HUDEP-2 (cell line): ENCODE measurements at regions not wholly inside any gene's neighbourhood (a gene's known extent, or its start where the extent isn't known, plus 50 kb on each side); places are given as distances from the start of the nearest gene placed in this dataset.
A peak's percentile ranks its signal among the peaks of the same experiment; 100 is the strongest.

ENCODE experiments used
- DNase-seq, 76 experiments: peaks; one replicate each; lab custom pipeline; 2025; ENCODE audit not compliant: unreplicated experiment in 76 of 76; lab: John Stamatoyannopoulos, UW

- peak in 1 of 76 experiments; percentile 1 for DNase-seq
These were observed 533.3 kb downstream of the OMA1 start for GRCh38 chr1:58013237-58013636.

GRCh38 chr1:58011978-58012377 lies 534.5 kb downstream of the OMA1 start:
- no peak for DNase-seq

GRCh38 chr1:58006421-58007046 lies 540.0 kb downstream of the OMA1 start:
- DNase-seq = no peak

- DNase-seq = no peak
These were observed 541.3 kb downstream of the OMA1 start for GRCh38 chr1:58005212-58005611.

DNA sequence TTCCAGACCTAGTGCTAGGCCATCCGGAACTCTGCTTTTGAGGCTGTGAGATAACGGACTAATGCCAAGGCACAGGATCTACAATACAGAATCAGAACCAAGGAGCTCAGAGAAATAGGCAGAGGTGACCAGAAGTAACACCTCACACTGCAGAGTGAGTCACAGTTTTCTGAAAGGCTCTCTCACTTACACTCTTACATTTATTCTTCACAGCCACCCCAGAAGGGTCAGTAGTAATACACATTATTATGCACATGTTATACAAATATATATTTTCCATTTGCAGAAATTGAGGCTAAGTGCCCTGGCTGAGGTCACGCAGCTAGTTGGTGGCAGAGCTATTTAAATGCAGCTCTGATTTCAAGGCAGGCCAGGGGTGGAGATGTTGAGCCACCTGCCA lies 542.5 kb downstream of the OMA1 start:
- DNase-seq = no peak

DNA sequence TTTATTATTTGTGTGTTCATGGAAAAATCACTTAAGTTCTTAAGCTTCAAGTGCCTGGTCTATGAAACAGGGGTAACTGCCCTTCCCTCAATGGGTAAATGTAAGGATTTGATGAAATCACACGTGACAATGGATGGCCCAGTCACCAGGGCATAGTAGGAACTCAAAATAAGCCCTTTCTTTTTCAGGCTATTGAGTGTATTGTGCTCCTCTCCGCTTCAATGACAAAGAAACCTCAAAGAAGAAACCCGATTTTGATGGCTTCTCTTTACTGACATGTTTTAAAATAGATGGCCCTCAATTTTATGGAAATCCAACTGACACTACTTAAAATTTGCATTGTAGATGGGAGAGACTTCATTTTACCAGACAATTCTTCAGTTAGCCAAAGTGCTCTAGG lies 543.5 kb downstream of the OMA1 start:
- DNase-seq = no peak

DNA sequence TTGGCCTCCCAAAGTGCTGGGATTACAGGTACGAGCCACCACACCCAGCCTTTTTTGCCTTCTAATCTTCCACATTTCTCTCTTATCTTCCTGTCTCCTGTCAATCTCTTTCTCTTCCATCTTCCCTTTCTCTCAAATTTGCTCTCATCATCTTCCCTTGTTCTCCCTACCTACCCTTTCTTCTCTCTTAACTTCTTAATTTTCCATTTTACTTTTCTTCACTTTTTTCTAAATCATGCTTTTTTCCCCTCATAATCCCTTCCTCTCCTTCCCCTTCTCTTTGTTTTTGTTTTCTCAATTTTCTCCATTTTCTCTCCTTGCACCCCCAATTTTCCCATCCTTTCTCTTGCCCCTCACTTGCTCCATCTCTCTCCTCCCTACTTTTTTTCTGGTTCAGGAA lies 545.7 kb downstream of the OMA1 start:
- DNase-seq = no peak

GRCh38 chr1:58000116-58000515 lies 546.4 kb downstream of the OMA1 start:
- DNase-seq = no peak

- no peak for DNase-seq
These were observed 550.1 kb downstream of the OMA1 start for GRCh38 chr1:57996400-57996799.

GRCh38 chr1:57991289-57991688 lies 555.2 kb downstream of the OMA1 start:
- DNase-seq = no peak

- no peak for DNase-seq
These were observed 556.6 kb downstream of the OMA1 start for GRCh38 chr1:57989877-57990276.

DNA sequence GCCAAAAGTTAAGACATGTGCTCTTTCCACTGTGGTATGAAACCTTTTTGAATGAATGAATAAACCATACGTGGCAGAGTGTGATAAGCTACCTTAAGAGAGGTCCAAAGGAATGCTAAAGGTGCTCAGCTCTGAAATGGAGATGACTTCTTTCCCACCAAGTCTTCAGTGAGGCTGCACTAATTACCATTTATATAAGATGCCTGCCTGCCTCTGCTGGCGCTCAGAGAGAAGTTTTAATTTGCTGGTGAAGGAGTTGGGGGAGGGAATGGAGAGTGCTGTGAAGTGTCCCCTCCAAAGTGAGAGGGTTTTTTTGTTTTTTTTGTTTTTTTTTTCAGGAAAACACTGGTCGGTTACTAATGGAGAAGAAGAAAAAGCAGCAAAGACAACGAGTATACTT lies 559.0 kb downstream of the OMA1 start:
- no peak for DNase-seq

GRCh38 chr1:57986432-57986831 lies 560.1 kb downstream of the OMA1 start:
- DNase-seq = no peak

- no peak for DNase-seq
These were observed 560.4 kb upstream of the DAB1 start for GRCh38 chr1:57984277-57984676.

DNA sequence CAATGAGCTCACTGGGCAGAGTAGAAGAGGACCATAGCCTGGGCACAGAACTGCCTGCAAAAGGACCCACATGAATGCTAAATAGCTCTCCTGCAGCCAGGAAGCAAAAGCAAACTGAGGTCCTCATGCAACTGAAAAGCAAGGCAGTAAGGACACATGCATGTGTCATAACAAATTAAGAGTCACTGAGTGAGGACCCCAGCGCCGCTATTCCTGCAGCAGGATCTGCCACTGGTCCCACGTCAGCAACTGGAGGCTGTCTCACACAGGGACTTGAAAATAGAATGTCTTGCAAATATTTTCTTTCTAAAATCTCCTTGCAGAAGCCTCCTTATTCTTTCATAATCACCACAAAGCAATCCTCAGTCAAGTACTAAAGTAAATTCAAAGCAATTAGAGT lies 559.6 kb upstream of the DAB1 start:
- no peak for DNase-seq

GRCh38 chr1:57982852-57983251 lies 559.0 kb upstream of the DAB1 start:
- no peak for DNase-seq

DNA sequence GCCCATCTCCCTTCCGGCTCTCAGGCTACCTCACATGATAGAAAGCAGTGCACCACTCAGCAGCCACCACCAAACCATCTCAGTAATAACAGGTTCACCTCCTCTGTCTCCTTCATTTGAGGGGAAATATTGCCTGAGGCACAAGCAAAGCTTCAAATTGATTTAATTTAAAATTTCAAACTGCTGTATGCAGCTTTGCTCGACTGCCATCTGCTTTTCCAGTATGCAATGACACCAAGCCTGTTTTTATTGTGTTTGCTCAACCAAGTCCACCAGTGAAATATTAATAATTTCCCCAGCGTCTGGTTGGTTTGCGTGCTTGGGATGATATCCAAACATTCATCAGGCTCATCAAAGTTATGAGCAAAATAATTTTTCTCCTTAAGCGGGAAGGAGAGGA lies 552.4 kb upstream of the DAB1 start:
- DNase-seq = no peak

DNA sequence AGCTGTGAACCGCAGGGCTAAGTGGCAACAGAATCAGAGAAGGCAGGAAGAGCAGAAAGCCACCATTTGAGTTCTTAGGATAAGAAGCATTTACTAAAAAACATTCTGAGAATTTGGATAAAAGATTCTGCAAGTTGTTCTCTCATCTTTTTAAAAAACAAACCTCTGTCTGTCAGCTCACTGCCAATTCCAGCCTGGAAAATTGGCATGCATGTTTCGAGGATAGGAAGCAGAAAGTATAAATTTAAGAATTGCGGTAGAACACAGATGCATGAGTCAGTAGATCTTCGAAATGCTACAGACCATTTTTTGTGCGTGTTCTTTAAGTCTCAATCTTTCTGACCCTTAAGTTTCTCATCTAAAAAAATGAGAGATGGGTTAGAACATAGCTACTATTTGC lies 544.5 kb upstream of the DAB1 start:
- DNase-seq = no peak

- DNase-seq = no peak
These were observed 543.0 kb upstream of the DAB1 start for GRCh38 chr1:57966751-57967406.

DNA sequence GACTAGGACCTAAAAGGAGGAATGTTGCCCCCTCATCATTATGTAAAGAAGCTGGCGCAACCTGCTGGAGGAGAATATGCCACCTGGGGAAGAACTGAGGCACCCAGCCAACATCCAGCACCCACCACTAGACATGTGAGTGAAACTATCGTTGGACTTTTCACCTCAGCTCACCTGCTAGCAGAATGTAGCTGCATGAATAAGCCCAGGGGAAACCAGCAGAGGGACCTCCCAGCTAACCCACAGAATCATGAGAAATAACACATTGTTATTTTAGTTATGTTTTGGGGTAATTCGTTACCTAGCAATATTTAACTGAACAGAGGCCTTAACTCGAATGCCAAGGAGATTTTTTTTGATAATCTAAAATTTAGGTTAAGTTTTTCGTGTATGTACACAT lies 542.5 kb upstream of the DAB1 start:
- no peak for DNase-seq

- DNase-seq = no peak
These were observed 539.7 kb upstream of the DAB1 start for GRCh38 chr1:57963581-57963980.

DNA sequence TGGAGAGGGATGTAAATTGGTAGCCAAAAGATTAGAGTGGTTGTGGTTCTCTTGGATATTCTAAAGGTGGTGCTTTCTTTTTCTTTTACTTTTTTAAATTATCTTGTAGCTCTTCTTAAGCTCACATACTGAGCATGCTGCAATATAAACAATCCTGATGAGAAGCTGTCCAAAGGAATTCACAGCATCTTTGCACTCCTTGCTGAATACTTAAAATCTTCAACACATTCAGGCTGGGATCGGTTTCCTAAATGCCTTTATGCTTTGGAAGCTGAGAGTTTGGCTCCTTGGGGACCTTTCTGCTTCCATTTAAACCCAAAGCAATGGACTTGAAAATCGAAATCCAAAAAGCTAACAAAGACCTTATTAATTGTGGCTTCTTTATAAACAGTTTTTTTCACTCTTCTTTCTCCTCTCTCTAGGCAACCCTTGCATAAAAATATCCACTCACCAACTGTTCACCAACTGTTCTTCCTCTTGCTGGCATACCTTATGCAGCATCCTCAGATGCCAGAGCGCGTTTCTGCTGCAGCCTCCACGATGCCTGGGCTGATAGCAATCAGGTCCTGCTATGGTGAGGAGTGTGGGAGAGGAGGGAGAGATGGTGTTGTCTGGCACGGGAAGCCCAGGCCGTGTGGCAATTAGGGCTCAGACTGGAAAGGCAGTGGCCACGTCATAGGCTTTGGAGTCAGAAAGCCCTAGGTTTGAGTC lies 535.8 kb upstream of the DAB1 start:
- no peak for DNase-seq
